ENCODE measurements at regions not wholly inside any gene's neighbourhood (a gene's known extent, or its start where the extent isn't known, plus 50 kb on each side); places are given as distances from the start of the nearest gene placed in this dataset.

DNA sequence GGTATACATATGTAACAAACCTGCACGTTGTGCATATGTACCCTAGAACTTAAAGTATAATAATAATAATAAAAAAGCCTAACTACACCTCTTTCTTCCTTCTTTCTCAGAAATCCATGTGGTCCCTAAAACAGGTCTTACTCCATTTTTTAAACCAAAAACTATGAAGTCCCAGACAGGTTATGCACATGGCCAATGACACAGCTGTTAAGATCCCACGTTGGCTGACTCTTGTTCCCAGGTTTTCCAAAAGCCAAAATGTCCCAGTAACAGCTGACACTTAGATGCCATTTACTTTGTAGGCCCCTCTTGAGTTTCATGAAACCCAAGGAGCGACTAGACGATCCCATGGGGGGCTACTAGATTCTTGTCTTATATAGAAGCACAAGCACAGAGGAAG lies 97.0 kb downstream of the KCNF1 start:
- no peak for TF ChIP-seq EZH2phosphoT487 (IDR thresholded peaks at IDR 0.05; ENCODE audit: unreplicated experiment)
- TF ChIP-seq, protein P1, sequence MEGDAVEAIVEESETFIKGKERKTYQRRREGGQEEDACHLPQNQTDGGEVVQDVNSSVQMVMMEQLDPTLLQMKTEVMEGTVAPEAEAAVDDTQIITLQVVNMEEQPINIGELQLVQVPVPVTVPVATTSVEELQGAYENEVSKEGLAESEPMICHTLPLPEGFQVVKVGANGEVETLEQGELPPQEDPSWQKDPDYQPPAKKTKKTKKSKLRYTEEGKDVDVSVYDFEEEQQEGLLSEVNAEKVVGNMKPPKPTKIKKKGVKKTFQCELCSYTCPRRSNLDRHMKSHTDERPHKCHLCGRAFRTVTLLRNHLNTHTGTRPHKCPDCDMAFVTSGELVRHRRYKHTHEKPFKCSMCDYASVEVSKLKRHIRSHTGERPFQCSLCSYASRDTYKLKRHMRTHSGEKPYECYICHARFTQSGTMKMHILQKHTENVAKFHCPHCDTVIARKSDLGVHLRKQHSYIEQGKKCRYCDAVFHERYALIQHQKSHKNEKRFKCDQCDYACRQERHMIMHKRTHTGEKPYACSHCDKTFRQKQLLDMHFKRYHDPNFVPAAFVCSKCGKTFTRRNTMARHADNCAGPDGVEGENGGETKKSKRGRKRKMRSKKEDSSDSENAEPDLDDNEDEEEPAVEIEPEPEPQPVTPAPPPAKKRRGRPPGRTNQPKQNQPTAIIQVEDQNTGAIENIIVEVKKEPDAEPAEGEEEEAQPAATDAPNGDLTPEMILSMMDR (conservative IDR thresholded peaks at IDR 0.05; ENCODE audit: low read depth in 2 of 2): no peak
- TF ChIP-seq CREB1 (CRISPR knock-in tag; IDR thresholded peaks at IDR 0.05; ENCODE audit: low read depth): no peak
- no peak for TF ChIP-seq POLR2AphosphoS5 (IDR thresholded peaks at IDR 0.05; ENCODE audit: low read depth)
- no peak for TF ChIP-seq REST (IDR thresholded peaks at IDR 0.05; ENCODE audit: unreplicated experiment)
- TF ChIP-seq EZH2 (IDR thresholded peaks at IDR 0.05; ENCODE audit: low read depth, unreplicated experiment): no peak
- TF ChIP-seq, protein P2, sequence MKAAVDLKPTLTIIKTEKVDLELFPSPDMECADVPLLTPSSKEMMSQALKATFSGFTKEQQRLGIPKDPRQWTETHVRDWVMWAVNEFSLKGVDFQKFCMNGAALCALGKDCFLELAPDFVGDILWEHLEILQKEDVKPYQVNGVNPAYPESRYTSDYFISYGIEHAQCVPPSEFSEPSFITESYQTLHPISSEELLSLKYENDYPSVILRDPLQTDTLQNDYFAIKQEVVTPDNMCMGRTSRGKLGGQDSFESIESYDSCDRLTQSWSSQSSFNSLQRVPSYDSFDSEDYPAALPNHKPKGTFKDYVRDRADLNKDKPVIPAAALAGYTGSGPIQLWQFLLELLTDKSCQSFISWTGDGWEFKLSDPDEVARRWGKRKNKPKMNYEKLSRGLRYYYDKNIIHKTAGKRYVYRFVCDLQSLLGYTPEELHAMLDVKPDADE (IDR thresholded peaks at IDR 0.05): no peak
- no peak for TF ChIP-seq STAT1 (IDR thresholded peaks at IDR 0.05; ENCODE audit: unreplicated experiment)

All from GM23338 (cell line).